Heart left ventricle (tissue), 16 donors: ENCODE measurements at regions not wholly inside any gene's neighbourhood (a gene's known extent, or its start where the extent isn't known, plus 50 kb on each side); places are given as distances from the start of the nearest gene placed in this dataset.

Experiments
- ATAC-seq, 4 donors: fragments of 200-7000 bp; cut with Tn5 transposase; one replicate each; pipeline ENCODE4 v1.9.1; 2020 to 2022; ENCODE audit warnings: moderate library complexity in 4 of 4, mild to moderate bottlenecking in 3 of 4, moderate number of reproducible peaks in 1 of 4
- DNase-seq, 5 donors: peaks; one replicate each; pipeline ENCODE4 v3.0.0-alpha.2; 2020
- H3K27ac ChIP-seq, 12 donors: fragments of 200-600 bp; sonication (generic) in 4 of 12; one replicate each; pipeline versions ENCODE4 v1.5.0 to v1.8.0; 2016 to 2022; ENCODE audit warnings: mild to moderate bottlenecking in 2 of 12
- H3K27me3 ChIP-seq, 9 donors: fragments of 200-600 bp; sonication (generic) in 2 of 9; one replicate each; pipeline versions ENCODE4 v1.5.1 to v1.8.0; 2016 to 2022; ENCODE audit warnings: mild to moderate bottlenecking in 3 of 9
- H3K36me3 ChIP-seq, 9 donors: fragments of 200-600 bp; sonication (generic) in 2 of 9; one replicate each; pipeline versions ENCODE4 v1.5.0 to v1.8.0; 2018 to 2022; ENCODE audit warnings: mild to moderate bottlenecking in 2 of 9
- H3K4me1 ChIP-seq, 12 donors: fragments of 200-600 bp; sonication (generic) in 4 of 12; one replicate each; pipeline versions ENCODE4 v1.5.0 to v1.8.0; 2016 to 2022; ENCODE audit warnings: mild to moderate bottlenecking in 3 of 12
- H3K4me3 ChIP-seq, 12 donors: fragments of 200-600 bp; sonication (generic) in 4 of 12; one replicate each; pipeline versions ENCODE4 v1.5.0 to v1.8.0; 2017 to 2022; ENCODE audit warnings: mild to moderate bottlenecking in 9 of 12, moderate library complexity in 4 of 12
- H3K9me3 ChIP-seq, 12 donors: fragments of 200-600 bp; sonication (generic) in 4 of 12; one replicate each; pipeline versions ENCODE4 v1.5.0 to v1.8.0; 2016 to 2022; ENCODE audit warnings: mild to moderate bottlenecking in 1 of 12
- CTCF ChIP-seq, 12 donors: fragments of 200-600 bp; sonication (generic) in 4 of 12; IDR thresholded peaks; one replicate each; pipeline versions ENCODE4 v1.5.0 to v1.8.0; 2018 to 2022; ENCODE audit warnings: antibody characterized with exemption in 12 of 12, mild to moderate bottlenecking in 5 of 12
- POLR2A ChIP-seq, 2 donors: fragments of 450-650 bp; IDR thresholded peaks; one replicate each; pipeline ENCODE4 v1.6.1; 2017; ENCODE audit warnings: antibody characterized with exemption in 2 of 2, mild to moderate bottlenecking in 2 of 2, moderate library complexity in 2 of 2
- WGBS, 4 donors: extraction: QIAGEN DNeasy Blood & Tissue Kit in 2 of 4; methylation state at CpG; one replicate each; pipeline versions ENCODE4 v1.1.5 to v1.1.7; 2013 to 2018; 5-methylcytosine and 5-hydroxymethylcytosine counted together
- intact Hi-C, 10 donors: fragments of 100-400 bp; cut with DNase I; formaldehyde crosslinking; loops; one replicate each; pipeline versions ENCODE4 v1.11.1 to v1.14.2; 2022
- donor health status: ischemic (EF 13 %, LVEDD 7.1; RV severe dilation, severe dysfunction).
- donor health status: healthy with polysubstance abuse.
- donor health status: DM: no; HTN: yes; CAD: no.
- donor health status: DM: no; HTN: no; CAD: no.
- donor health status: ischemic (EF 25% LVEDD 6.9; RV normal size, moderate dysfunction).
- donor health status: ischemic (EF 25% LVEDD 5.7; RV mildly dilated, moderate dysfunction).
- donor health status: healthy.
- donor health status: DM: yes; HTN: yes; CAD: no.
- donor health status: ischemic (EF 35%, LVEDD 5.7; RV mildly dilated, moderate dysfunction).
- donor health status: nonischemic (EF 11% LVEDD 7.7; RV severe dilation, severe dysfunction).
- donor health status: DM: yes; HTN: yes; CAD: no.
- donor health status: PGD.
- donor health status: ischemic (EF 29% LVEDD 5.4; RV normal size, mild dysfunction).
- donor health status: nonischemic (EF 23%, LVEDD 6.1; RV moderate dilation, normal function).

- no peak for ATAC-seq
- Histone ChIP-seq H3K27ac (no peak overlapping the region), H3K27me3 (peaks cover 0 to 49% (median 9%) of the 10 kb centered on the region in 9 donors), H3K9me3 (peaks cover 0 to 2% (median 0%) of the 10 kb centered on the region in 12 donors), H3K4me3 (no peak overlapping the region), H3K36me3 (no peaks in the 10 kb centered on the region), H3K4me1 (no peaks in the 10 kb centered on the region)
- TF ChIP-seq POLR2A (IDR thresholded peaks at IDR 0.05) (no peak), CTCF (IDR thresholded peaks at IDR 0.05) (no peak)
- no peak for DNase-seq
- intact Hi-C loops, result loop anchor here in 2 of 10 donors (5.0 to 10.0 kb wide), 2 partner anchors 37 to 306 kb away; no protein-coding TSS in a partner anchor
- 95 to 100% (median 97%) methylated on average over 1 of the region's 1 CpG for WGBS, 4 donors
These were observed 120.0 kb upstream of the FOXF1 start for GRCh38 chr16:86390335-86390734.

- no peak overlapping the region for H3K27ac ChIP-seq
- peaks cover 0 to 3% (median 0%) of the 10 kb centered on the region in 12 donors for H3K4me1 ChIP-seq
- no peak overlapping the region for H3K4me3 ChIP-seq
- intact Hi-C loops, result loop anchor here in 2 of 10 donors (5.0 to 10.0 kb wide), 2 partner anchors 36 to 307 kb away; no protein-coding TSS in a partner anchor
- H3K9me3 ChIP-seq, result peaks cover 0 to 2% (median 0%) of the 10 kb centered on the region in 12 donors
- peaks cover 0 to 54% (median 9%) of the 10 kb centered on the region in 9 donors for H3K27me3 ChIP-seq
- DNase-seq, result no peak
- H3K36me3 ChIP-seq, result no peaks in the 10 kb centered on the region
- ATAC-seq, result no peak
- 75 to 92% (median 84%) methylated on average over 6 of the region's 6 CpGs for WGBS, 4 donors
- no peak for TF ChIP-seq CTCF (IDR thresholded peaks at IDR 0.05)
- TF ChIP-seq POLR2A (IDR thresholded peaks at IDR 0.05), result no peak
These were observed 118.8 kb upstream of the FOXF1 start for GRCh38 chr16:86391486-86391885.

GRCh38 chr16:86391984-86392383 lies 118.3 kb upstream of the FOXF1 start:
- H3K4me3 ChIP-seq, result no peak overlapping the region
- intact Hi-C loops, result loop anchor here in 2 of 10 donors (5.0 to 10.0 kb wide), 2 partner anchors 35 to 307 kb away; no protein-coding TSS in a partner anchor
- TF ChIP-seq POLR2A (IDR thresholded peaks at IDR 0.05), result no peak
- no peak for TF ChIP-seq CTCF (IDR thresholded peaks at IDR 0.05)
- no peak overlapping the region for H3K27ac ChIP-seq
- peaks cover 0 to 3% (median 0%) of the 10 kb centered on the region in 12 donors for H3K4me1 ChIP-seq
- peaks cover 0 to 2% (median 0%) of the 10 kb centered on the region in 12 donors for H3K9me3 ChIP-seq
- ATAC-seq (no peak), DNase-seq (no peak)
- H3K27me3 ChIP-seq, result peaks cover 0 to 54% (median 9%) of the 10 kb centered on the region in 9 donors
- whole genome bisulfite sequencing, 4 donors, result 76 to 89% (median 79%) methylated on average over 9 of the region's 9 CpGs
- H3K36me3 ChIP-seq, result no peaks in the 10 kb centered on the region

GRCh38 chr16:86392436-86393152 lies 117.7 kb upstream of the FOXF1 start:
- H3K4me3 ChIP-seq, result no peak overlapping the region
- H3K27me3 ChIP-seq, result peaks cover 0 to 54% (median 9%) of the 10 kb centered on the region in 9 donors
- peaks cover 0 to 2% (median 0%) of the 10 kb centered on the region in 12 donors for H3K9me3 ChIP-seq
- H3K36me3 ChIP-seq, result no peaks in the 10 kb centered on the region
- TF ChIP-seq POLR2A (IDR thresholded peaks at IDR 0.05) (no peak), CTCF (IDR thresholded peaks at IDR 0.05) (no peak)
- ATAC-seq, result no peak
- 65 to 81% (median 72%) methylated on average over 8 of the region's 8 CpGs for WGBS, 4 donors
- H3K27ac ChIP-seq, result no peak overlapping the region
- H3K4me1 ChIP-seq, result peaks cover 0 to 3% (median 0%) of the 10 kb centered on the region in 12 donors
- intact Hi-C loops, result loop anchor here in 2 of 10 donors (5.0 to 10.0 kb wide), 2 partner anchors 35 to 308 kb away; no protein-coding TSS in a partner anchor
- no peak for DNase-seq
